SK-N-SH (cell line): ENCODE measurements at regions not wholly inside any gene's neighbourhood (a gene's known extent, or its start where the extent isn't known, plus 50 kb on each side); places are given as distances from the start of the nearest gene placed in this dataset.

Experiments used
- CTCF ChIA-PET: fragments of 300-600, 350-600 bp; formaldehyde crosslinking; extraction: SDS; loops from one replicate; lab custom pipeline; 2021; lab: Yijun Ruan, JAX
- POLR2A ChIA-PET: fragments of 350-600 bp; sonication (Branson Sonifier 250); formaldehyde crosslinking; extraction: SDS; loops from one replicate; lab custom pipeline; 2020; ENCODE audit warnings: antibody characterized with exemption, inconsistent platforms; lab: Yijun Ruan, JAX
- DNase-seq: peaks from one replicate; pipeline ENCODE4 v3.0.0; 2012
- H2AFZ ChIP-seq: fragments of 200-600 bp; sonication (generic); 2 replicates; pipeline ENCODE4 v1.8.1; 2016; ENCODE audit warnings: antibody characterized with exemption, mild to moderate bottlenecking, low read depth
- H3F3A ChIP-seq: fragments of 200-600 bp; sonication (generic); replicated peaks from 2 replicates; pipeline ENCODE3; 2016; ENCODE audit warnings: antibody characterized with exemption, mild to moderate bottlenecking; ENCODE audit not compliant: insufficient read depth
- H3K27ac ChIP-seq, 2 experiments: fragments of 200-500 bp in 1 of 2; fragments of 200-600 bp in 1 of 2; sonication (Bioruptor generic) in 1 of 2; sonication (generic), shearing (Covaris generic) in 1 of 2; 2 replicates each; pipeline versions ENCODE4 v1.5.1 to v1.6.1; 2014 to 2016; ENCODE audit warnings: low read depth in 2 of 2, inconsistent platforms in 1 of 2, low read length in 1 of 2, mild to moderate bottlenecking in 1 of 2, mixed read lengths in 1 of 2
- H3K27me3 ChIP-seq: fragments of 200-600 bp; sonication (generic), shearing (Covaris generic); 2 replicates; pipeline ENCODE4 v1.6.1; 2016; ENCODE audit warnings: mixed run types; ENCODE audit not compliant: insufficient read depth
- H3K36me3 ChIP-seq, 2 experiments: fragments of 200-500 bp in 1 of 2; fragments of 200-600 bp in 1 of 2; sonication (Bioruptor generic) in 1 of 2; sonication (generic) in 1 of 2; replicated peaks in 1 of 2; 2 replicates each; pipeline versions ENCODE3 to v1.5.1; 2014 to 2016; ENCODE audit warnings: low read length in 1 of 2, mild to moderate bottlenecking in 1 of 2; ENCODE audit not compliant: insufficient read depth in 2 of 2, control insufficient read depth in 1 of 2
- H3K4me1 ChIP-seq, 2 experiments: fragments of 200-500 bp in 1 of 2; fragments of 200-600 bp in 1 of 2; sonication (Bioruptor generic) in 1 of 2; sonication (generic), shearing (Covaris generic) in 1 of 2; 2 replicates each; pipeline versions ENCODE4 v1.5.1 to v1.6.1; 2014 to 2016; ENCODE audit warnings: low read depth in 1 of 2, low read length in 1 of 2, mixed run types in 1 of 2; ENCODE audit not compliant: insufficient read depth in 2 of 2, control insufficient read depth in 1 of 2
- H3K4me2 ChIP-seq: fragments of 200-600 bp; sonication (generic), shearing (Covaris generic); 2 replicates; pipeline ENCODE4 v1.6.1; 2017; ENCODE audit warnings: mixed run types
- H3K4me3 ChIP-seq, 2 experiments: fragments of 200-500 bp in 1 of 2; fragments of 200-600 bp in 1 of 2; sonication (Bioruptor generic) in 1 of 2; sonication (generic), shearing (Covaris generic) in 1 of 2; 2 replicates each; pipeline versions ENCODE4 v1.5.1 to v1.8.1; 2014 to 2016; ENCODE audit warnings: low read depth in 2 of 2, inconsistent platforms in 1 of 2, low read length in 1 of 2, mild to moderate bottlenecking in 1 of 2, mixed read lengths in 1 of 2, moderate library complexity in 1 of 2
- H3K79me2 ChIP-seq: fragments of 200-600 bp; sonication (generic); 2 replicates; pipeline ENCODE4 v1.8.1; 2017; ENCODE audit warnings: mild to moderate bottlenecking; ENCODE audit not compliant: insufficient read depth
- H3K9ac ChIP-seq: fragments of 200-600 bp; sonication (generic); 2 replicates; pipeline ENCODE4 v1.6.1; 2017; ENCODE audit warnings: mixed run types
- H3K9me2 ChIP-seq: fragments of 200-600 bp; sonication (generic); 2 replicates; pipeline ENCODE4 v1.6.1; 2017; ENCODE audit warnings: mixed run types
- H3K9me3 ChIP-seq: fragments of 200-600 bp; sonication (generic); 2 replicates; pipeline ENCODE4 v1.6.1; 2017; ENCODE audit warnings: mixed run types, mild to moderate bottlenecking, moderate library complexity
- H4K20me1 ChIP-seq: fragments of 200-600 bp; sonication (generic); 2 replicates; pipeline ENCODE4 v1.6.1; 2017; ENCODE audit warnings: mild to moderate bottlenecking, mixed run types; ENCODE audit not compliant: insufficient read depth
- CHD2 ChIP-seq: fragments of 150-350 bp; IDR thresholded peaks from 2 replicates; pipeline ENCODE4 v1.6.1; 2018; ENCODE audit warnings: low read length; ENCODE audit not compliant: partially characterized antibody
- FOXJ3 ChIP-seq: sonication (generic); formaldehyde crosslinking; IDR thresholded peaks from 2 replicates; pipeline ENCODE4 v1.5.1; 2020; ENCODE audit warnings: mild to moderate bottlenecking, missing genetic modification reagents
- GABPA ChIP-seq: IDR thresholded peaks from 2 replicates; pipeline ENCODE4 v1.4.0; 2012; ENCODE audit warnings: low read depth, mild to moderate bottlenecking
- GATA2 ChIP-seq: sonication (generic); formaldehyde crosslinking; IDR thresholded peaks from 2 replicates; pipeline ENCODE4 v1.5.0; 2020; ENCODE audit warnings: mild to moderate bottlenecking, missing genetic modification reagents
- IRF3 ChIP-seq: fragments of 150-350 bp; IDR thresholded peaks from 2 replicates; pipeline ENCODE4 v1.6.1; 2016; ENCODE audit warnings: mild to moderate bottlenecking, low read depth, low read length
- MXI1 ChIP-seq: IDR thresholded peaks from 2 replicates; pipeline ENCODE4 v1.6.1; 2012; ENCODE audit warnings: mild to moderate bottlenecking, low read depth, low read length, improper control_type of control experiment
- NFIC ChIP-seq: IDR thresholded peaks from 2 replicates; pipeline ENCODE4 v1.4.0; 2012; ENCODE audit warnings: borderline replicate concordance
- NRF1 ChIP-seq: IDR thresholded peaks from 2 replicates; pipeline ENCODE4 v1.6.1; 2012; ENCODE audit warnings: low read depth, mild to moderate bottlenecking, low read length
- PBX3 ChIP-seq: IDR thresholded peaks from 2 replicates; pipeline ENCODE4; 2012
- POLR2AphosphoS5 ChIP-seq: IDR thresholded peaks from 2 replicates; pipeline ENCODE4 v1.6.1; 2012; ENCODE audit warnings: low read depth, low read length
- RAD21 ChIP-seq: IDR thresholded peaks from 2 replicates; pipeline ENCODE4 v1.6.1; 2012; ENCODE audit warnings: mild to moderate bottlenecking, low read length
- SIN3A ChIP-seq: IDR thresholded peaks from 2 replicates; pipeline ENCODE4 v1.6.1; 2012; ENCODE audit warnings: low read depth, mild to moderate bottlenecking, low read length, moderate library complexity, borderline replicate concordance
- SMC3 ChIP-seq: IDR thresholded peaks from 2 replicates; pipeline ENCODE4 v1.6.1; 2012; ENCODE audit warnings: low read depth, low read length, improper control_type of control experiment
- TAF1 ChIP-seq: IDR thresholded peaks from 2 replicates; pipeline ENCODE4 v1.6.1; 2012; ENCODE audit warnings: low read depth, mild to moderate bottlenecking, low read length, moderate library complexity, borderline replicate concordance
- TEAD4 ChIP-seq: IDR thresholded peaks from 2 replicates; pipeline ENCODE4 v1.4.0; 2012; ENCODE audit warnings: mild to moderate bottlenecking, borderline replicate concordance; ENCODE audit not compliant: insufficient read depth
- WGBS: methylation state at CpG from one replicate; pipeline ENCODE4 v1.1.6; 2017; ENCODE audit warnings: low lambda C conversion rate; 5-methylcytosine and 5-hydroxymethylcytosine counted together
- TF ChIP-seq, protein P1 (sequence below): IDR thresholded peaks from 2 replicates; pipeline ENCODE4 v1.6.1; 2012; ENCODE audit warnings: mild to moderate bottlenecking, low read depth, low read length, moderate library complexity
- TF ChIP-seq, protein P2 (sequence below): IDR thresholded peaks from 2 replicates; pipeline ENCODE4 v1.4.0; 2012; ENCODE audit warnings: low read depth

GRCh38 chr2:121080013-121080772 lies 204.8 kb downstream of the TFCP2L1 start (continued):
- TF ChIP-seq, protein P1, sequence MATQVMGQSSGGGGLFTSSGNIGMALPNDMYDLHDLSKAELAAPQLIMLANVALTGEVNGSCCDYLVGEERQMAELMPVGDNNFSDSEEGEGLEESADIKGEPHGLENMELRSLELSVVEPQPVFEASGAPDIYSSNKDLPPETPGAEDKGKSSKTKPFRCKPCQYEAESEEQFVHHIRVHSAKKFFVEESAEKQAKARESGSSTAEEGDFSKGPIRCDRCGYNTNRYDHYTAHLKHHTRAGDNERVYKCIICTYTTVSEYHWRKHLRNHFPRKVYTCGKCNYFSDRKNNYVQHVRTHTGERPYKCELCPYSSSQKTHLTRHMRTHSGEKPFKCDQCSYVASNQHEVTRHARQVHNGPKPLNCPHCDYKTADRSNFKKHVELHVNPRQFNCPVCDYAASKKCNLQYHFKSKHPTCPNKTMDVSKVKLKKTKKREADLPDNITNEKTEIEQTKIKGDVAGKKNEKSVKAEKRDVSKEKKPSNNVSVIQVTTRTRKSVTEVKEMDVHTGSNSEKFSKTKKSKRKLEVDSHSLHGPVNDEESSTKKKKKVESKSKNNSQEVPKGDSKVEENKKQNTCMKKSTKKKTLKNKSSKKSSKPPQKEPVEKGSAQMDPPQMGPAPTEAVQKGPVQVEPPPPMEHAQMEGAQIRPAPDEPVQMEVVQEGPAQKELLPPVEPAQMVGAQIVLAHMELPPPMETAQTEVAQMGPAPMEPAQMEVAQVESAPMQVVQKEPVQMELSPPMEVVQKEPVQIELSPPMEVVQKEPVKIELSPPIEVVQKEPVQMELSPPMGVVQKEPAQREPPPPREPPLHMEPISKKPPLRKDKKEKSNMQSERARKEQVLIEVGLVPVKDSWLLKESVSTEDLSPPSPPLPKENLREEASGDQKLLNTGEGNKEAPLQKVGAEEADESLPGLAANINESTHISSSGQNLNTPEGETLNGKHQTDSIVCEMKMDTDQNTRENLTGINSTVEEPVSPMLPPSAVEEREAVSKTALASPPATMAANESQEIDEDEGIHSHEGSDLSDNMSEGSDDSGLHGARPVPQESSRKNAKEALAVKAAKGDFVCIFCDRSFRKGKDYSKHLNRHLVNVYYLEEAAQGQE = no peak
- TF ChIP-seq CHD2 (no peak), SMC3 (peak; percentile 91), TAF1 (no peak), NRF1 (no peak), GATA2 (no peak), MXI1 (no peak), RAD21 (peak; percentile 98)
- TF ChIP-seq, protein P2, sequence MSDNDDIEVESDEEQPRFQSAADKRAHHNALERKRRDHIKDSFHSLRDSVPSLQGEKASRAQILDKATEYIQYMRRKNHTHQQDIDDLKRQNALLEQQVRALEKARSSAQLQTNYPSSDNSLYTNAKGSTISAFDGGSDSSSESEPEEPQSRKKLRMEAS = no peak

DNA sequence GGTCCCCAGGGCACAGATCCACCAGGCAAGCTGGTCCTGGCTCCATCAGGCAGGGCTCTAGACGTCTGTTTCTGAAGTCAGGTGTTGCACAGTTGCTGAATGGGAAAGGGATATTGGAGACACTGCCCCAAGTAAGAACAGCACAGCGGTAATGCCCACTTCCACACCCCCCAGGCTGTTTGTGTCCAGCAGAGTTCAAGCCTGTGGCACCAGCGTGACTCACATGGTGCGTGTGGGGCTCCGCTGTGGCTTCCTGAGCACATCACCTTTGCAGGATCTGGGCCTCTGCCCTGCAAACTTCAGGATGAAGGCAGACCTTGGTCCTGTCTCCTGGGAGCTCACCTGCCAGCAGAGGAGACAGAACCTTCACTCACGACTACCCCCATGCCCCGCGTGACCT lies 203.3 kb downstream of the TFCP2L1 start:
- Histone ChIP-seq H3K9me2 (no peaks in the 10 kb centered on the region), H3K27ac (no peak overlapping the region), H3K9me3 (no peaks in the 10 kb centered on the region), H3K79me2 (no peaks in the 10 kb centered on the region), H3F3A (peaks cover 4% of the 10 kb centered on the region), H3K4me3 (no peak overlapping the region), H3K4me2 (no peak overlapping the region), H3K27me3 (no peaks in the 10 kb centered on the region), H2AFZ (no peak overlapping the region), H3K36me3 (no peaks in the 10 kb centered on the region), H3K9ac (no peak overlapping the region), H3K4me1 (no peaks in the 10 kb centered on the region; a peak in 1 of 4 replicates), H4K20me1 (no peaks in the 10 kb centered on the region)
- no peak for DNase-seq
- TF ChIP-seq PBX3 (no peak), IRF3 (no peak), SIN3A (no peak), FOXJ3 (no peak), GABPA (no peak), RAD21 (no peak), TEAD4 (no peak), MXI1 (no peak), POLR2AphosphoS5 (no peak), SMC3 (no peak), TAF1 (no peak), NFIC (no peak), CHD2 (no peak)
- TF ChIP-seq, protein P2 = no peak
- ChIA-PET CTCF (interaction anchor here (0.6 to 11.5 kb wide), 9 partner anchors 10 to 399 kb away, joined by 3 to 408 read pairs (median 20); no protein-coding TSS in a partner anchor), POLR2A (no interaction called here)
- WGBS = 62% methylated on average over 5 of the region's 8 CpGs
